IMR-90 (cell line): ENCODE measurements at regions not wholly inside any gene's neighbourhood (a gene's known extent, or its start where the extent isn't known, plus 50 kb on each side); places are given as distances from the start of the nearest gene placed in this dataset.

Source experiments
- CEBPB ChIP-seq: IDR thresholded peaks from 2 replicates; pipeline ENCODE4 v1.6.1; 2012; ENCODE audit warnings: low read depth, low read length, improper control_type of control experiment
- CHD1 ChIP-seq: IDR thresholded peaks from 2 replicates; pipeline ENCODE4 v1.6.1; 2012; ENCODE audit warnings: low read depth, low read length, improper control_type of control experiment
- FOS ChIP-seq: fragments of 150-350 bp; IDR thresholded peaks from 2 replicates; pipeline ENCODE4 v1.6.1; 2016; ENCODE audit warnings: low read depth, low read length
- MAFK ChIP-seq: IDR thresholded peaks from 2 replicates; pipeline ENCODE4 v1.6.1; 2012; ENCODE audit warnings: low read depth, low read length, improper control_type of control experiment
- MAZ ChIP-seq: IDR thresholded peaks from 2 replicates; pipeline ENCODE4 v1.6.1; 2012; ENCODE audit warnings: low read depth, mild to moderate bottlenecking, low read length, improper control_type of control experiment, moderate library complexity, borderline replicate concordance
- MXI1 ChIP-seq: IDR thresholded peaks from 2 replicates; pipeline ENCODE4 v1.6.1; 2012; ENCODE audit warnings: low read depth, mild to moderate bottlenecking, low read length, moderate library complexity, borderline replicate concordance
- POLR2A ChIP-seq: IDR thresholded peaks from 2 replicates; pipeline ENCODE4 v1.6.1; 2012; ENCODE audit warnings: mild to moderate bottlenecking, low read depth, low read length
- RAD21 ChIP-seq: IDR thresholded peaks from 2 replicates; pipeline ENCODE4 v1.6.1; 2012; ENCODE audit warnings: low read length, improper control_type of control experiment
- RFX5 ChIP-seq: IDR thresholded peaks from 2 replicates; pipeline ENCODE4 v1.8.0; 2012; ENCODE audit warnings: low read depth, mild to moderate bottlenecking, low read length, moderate library complexity
- TF ChIP-seq, protein P1 (sequence below): conservative IDR thresholded peaks from 2 replicates; pipeline ENCODE4 v1.5.1; 2012; ENCODE audit warnings: mild to moderate bottlenecking, low read depth, low read length, improper control_type of control experiment
- TF ChIP-seq, protein P2 (sequence below): fragments of 150-350 bp; IDR thresholded peaks from 2 replicates; pipeline ENCODE4 v1.6.1; 2016; ENCODE audit warnings: low read depth, mild to moderate bottlenecking, low read length, moderate library complexity, borderline replicate concordance
- TF ChIP-seq, protein P3 (sequence below): fragments of 150-350 bp; IDR thresholded peaks from 2 replicates; pipeline ENCODE4 v1.6.1; 2017; ENCODE audit warnings: mild to moderate bottlenecking, antibody characterized with exemption, low read length, low read depth

DNA sequence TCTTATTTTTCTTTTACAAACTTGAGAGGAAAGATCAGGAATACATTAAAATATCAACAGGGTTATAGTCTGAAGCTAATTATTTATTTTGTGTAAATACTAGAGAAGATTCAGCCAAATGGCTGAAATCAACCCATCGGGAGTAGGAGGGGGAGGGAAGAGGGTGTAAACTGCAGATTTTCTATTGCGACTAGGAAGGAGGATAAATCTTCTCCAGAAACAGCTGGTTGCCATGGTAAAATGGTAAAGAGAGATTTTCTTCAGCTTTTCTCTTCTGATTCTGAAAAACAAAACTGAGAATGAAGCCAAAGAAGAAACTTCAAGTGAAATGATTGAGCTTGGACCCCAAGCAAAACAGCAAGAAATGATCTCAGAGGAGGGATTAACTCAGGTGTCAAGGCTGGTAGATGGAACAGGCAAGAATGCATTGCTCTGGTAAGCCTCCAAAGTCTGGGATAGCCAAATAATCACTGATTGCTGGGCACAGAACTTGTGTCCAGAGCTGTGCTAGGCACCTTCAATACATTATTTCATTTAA, 193.5 kb upstream of the SPTLC3 start:
- TF ChIP-seq MAFK: no peak
- TF ChIP-seq RFX5: no peak
- TF ChIP-seq CEBPB: no peak
- no peak for TF ChIP-seq POLR2A
- TF ChIP-seq, protein P1, sequence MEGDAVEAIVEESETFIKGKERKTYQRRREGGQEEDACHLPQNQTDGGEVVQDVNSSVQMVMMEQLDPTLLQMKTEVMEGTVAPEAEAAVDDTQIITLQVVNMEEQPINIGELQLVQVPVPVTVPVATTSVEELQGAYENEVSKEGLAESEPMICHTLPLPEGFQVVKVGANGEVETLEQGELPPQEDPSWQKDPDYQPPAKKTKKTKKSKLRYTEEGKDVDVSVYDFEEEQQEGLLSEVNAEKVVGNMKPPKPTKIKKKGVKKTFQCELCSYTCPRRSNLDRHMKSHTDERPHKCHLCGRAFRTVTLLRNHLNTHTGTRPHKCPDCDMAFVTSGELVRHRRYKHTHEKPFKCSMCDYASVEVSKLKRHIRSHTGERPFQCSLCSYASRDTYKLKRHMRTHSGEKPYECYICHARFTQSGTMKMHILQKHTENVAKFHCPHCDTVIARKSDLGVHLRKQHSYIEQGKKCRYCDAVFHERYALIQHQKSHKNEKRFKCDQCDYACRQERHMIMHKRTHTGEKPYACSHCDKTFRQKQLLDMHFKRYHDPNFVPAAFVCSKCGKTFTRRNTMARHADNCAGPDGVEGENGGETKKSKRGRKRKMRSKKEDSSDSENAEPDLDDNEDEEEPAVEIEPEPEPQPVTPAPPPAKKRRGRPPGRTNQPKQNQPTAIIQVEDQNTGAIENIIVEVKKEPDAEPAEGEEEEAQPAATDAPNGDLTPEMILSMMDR: no peak
- TF ChIP-seq, protein P2, sequence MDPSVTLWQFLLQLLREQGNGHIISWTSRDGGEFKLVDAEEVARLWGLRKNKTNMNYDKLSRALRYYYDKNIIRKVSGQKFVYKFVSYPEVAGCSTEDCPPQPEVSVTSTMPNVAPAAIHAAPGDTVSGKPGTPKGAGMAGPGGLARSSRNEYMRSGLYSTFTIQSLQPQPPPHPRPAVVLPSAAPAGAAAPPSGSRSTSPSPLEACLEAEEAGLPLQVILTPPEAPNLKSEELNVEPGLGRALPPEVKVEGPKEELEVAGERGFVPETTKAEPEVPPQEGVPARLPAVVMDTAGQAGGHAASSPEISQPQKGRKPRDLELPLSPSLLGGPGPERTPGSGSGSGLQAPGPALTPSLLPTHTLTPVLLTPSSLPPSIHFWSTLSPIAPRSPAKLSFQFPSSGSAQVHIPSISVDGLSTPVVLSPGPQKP: no peak
- TF ChIP-seq MXI1: no peak
- TF ChIP-seq RAD21: no peak
- TF ChIP-seq CHD1: no peak
- TF ChIP-seq MAZ: no peak
- TF ChIP-seq FOS: no peak
- TF ChIP-seq, protein P3, sequence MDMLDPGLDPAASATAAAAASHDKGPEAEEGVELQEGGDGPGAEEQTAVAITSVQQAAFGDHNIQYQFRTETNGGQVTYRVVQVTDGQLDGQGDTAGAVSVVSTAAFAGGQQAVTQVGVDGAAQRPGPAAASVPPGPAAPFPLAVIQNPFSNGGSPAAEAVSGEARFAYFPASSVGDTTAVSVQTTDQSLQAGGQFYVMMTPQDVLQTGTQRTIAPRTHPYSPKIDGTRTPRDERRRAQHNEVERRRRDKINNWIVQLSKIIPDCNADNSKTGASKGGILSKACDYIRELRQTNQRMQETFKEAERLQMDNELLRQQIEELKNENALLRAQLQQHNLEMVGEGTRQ: no peak
